ENCODE measurements at regions not wholly inside any gene's neighbourhood (a gene's known extent, or its start where the extent isn't known, plus 50 kb on each side); places are given as distances from the start of the nearest gene placed in this dataset.

DNA sequence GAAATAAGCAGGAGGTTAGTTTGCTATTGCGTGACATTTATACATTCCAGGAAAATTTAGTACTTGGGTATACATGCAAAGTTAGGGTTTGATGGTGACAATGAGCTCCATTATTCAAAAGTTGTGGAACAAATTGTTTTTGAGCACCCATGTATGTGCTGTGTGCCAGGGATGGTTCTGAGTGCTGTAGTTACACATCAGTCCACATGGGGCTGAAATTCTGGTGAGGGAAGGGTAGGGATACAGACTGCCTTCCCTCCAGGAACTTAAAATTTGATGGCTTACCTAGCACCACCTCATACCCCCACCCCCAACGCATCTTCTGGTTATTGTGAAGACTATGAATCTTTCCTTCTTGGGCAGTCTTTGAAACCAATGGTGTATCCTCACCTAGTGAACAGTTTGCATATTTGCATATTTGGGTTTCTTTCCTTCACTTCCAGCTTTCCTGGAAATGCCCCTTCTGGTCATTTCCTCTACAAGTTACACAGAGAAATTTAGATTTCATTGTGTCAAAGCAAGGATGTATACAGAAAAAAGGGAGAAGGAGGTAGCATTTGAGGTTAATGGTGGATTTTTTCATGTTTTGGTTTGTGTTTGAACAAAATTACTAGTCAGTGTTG lies 222.0 kb upstream of the IL12A start:
- H3K36me3 ChIP-seq (ENCODE audit: control insufficient read depth in 1 of 2, insufficient read depth in 2 of 2, low read length in 2 of 2), result no peaks in the 10 kb centered on the region; a peak in 1 of 4 replicates
- DNase-seq (ENCODE audit: low read depth, low spot score) (no peak), ATAC-seq (no peak)
- peaks cover 22 to 36% of the 10 kb centered on the region in 2 experiments for H3K4me1 ChIP-seq (ENCODE audit: control insufficient read depth in 1 of 2, insufficient read depth in 2 of 2, low read length in 2 of 2)
- ChIA-PET RAD21 (ENCODE audit: low non-redundant PET in 1 of 2, low total read pairs in 2 of 2, uncharacterized antibody in 2 of 2, unreplicated experiment in 2 of 2) (no interaction called here), POLR2A (no interaction called here), CTCF (interaction anchor here (1.0 to 1.8 kb wide), 3 partner anchors 15 to 28 kb away, joined by 3 to 5 read pairs (median 3); no protein-coding TSS in a partner anchor)
- H3K4me2 ChIP-seq (ENCODE audit: low read length), result peak overlapping the region; percentile 93
- H3K4me3 ChIP-seq (replicated peaks in 1 of 2; ENCODE audit: low read depth in 1 of 2, low read length in 2 of 2), result peak overlapping the region in 1 of 2 experiments; percentile 79; a peak in 1 of 4 replicates
- no peaks in the 10 kb centered on the region for H3K9me2 ChIP-seq (ENCODE audit: insufficient read depth)
- H4K20me1 ChIP-seq (ENCODE audit: insufficient read depth), result no peaks in the 10 kb centered on the region
- no peaks in the 10 kb centered on the region for H3K9me3 ChIP-seq (ENCODE audit: control insufficient read depth in 1 of 2, insufficient read depth in 1 of 2, low read depth in 1 of 2, low read length in 2 of 2)
- peak overlapping the region; percentile 85; the same call in 1 of the 2 replicates for H3K9ac ChIP-seq (ENCODE audit: low read length)
- H3K27ac ChIP-seq (ENCODE audit: low read depth, low read length), result no peak overlapping the region; the same call in 1 of the 2 replicates
- H2AFZ ChIP-seq (ENCODE audit: low read depth, low read length, poor library complexity, severe bottlenecking), result no peak overlapping the region
- H3K27me3 ChIP-seq (ENCODE audit: insufficient read depth, low read length), result no peaks in the 10 kb centered on the region
- BruUV-seq (replicated peaks), result no TSS peak
- no peak for TF ChIP-seq POLR2A (IDR thresholded peaks at IDR 0.05; ENCODE audit: borderline replicate concordance, extremely low read depth, insufficient read depth, insufficient read length)
- no peak for TF ChIP-seq RAD21 (IDR thresholded peaks at IDR 0.05; ENCODE audit: low read depth)
- TF ChIP-seq, protein P1, sequence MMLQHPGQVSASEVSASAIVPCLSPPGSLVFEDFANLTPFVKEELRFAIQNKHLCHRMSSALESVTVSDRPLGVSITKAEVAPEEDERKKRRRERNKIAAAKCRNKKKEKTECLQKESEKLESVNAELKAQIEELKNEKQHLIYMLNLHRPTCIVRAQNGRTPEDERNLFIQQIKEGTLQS (IDR thresholded peaks at IDR 0.05), result no peak
- TF ChIP-seq, protein P2, sequence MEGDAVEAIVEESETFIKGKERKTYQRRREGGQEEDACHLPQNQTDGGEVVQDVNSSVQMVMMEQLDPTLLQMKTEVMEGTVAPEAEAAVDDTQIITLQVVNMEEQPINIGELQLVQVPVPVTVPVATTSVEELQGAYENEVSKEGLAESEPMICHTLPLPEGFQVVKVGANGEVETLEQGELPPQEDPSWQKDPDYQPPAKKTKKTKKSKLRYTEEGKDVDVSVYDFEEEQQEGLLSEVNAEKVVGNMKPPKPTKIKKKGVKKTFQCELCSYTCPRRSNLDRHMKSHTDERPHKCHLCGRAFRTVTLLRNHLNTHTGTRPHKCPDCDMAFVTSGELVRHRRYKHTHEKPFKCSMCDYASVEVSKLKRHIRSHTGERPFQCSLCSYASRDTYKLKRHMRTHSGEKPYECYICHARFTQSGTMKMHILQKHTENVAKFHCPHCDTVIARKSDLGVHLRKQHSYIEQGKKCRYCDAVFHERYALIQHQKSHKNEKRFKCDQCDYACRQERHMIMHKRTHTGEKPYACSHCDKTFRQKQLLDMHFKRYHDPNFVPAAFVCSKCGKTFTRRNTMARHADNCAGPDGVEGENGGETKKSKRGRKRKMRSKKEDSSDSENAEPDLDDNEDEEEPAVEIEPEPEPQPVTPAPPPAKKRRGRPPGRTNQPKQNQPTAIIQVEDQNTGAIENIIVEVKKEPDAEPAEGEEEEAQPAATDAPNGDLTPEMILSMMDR (IDR thresholded peaks at IDR 0.05 in 2 of 3, conservative IDR thresholded peaks at IDR 0.05 in 1 of 3; ENCODE audit: borderline replicate concordance in 1 of 3, insufficient read depth in 1 of 3, low read depth in 2 of 3, low read length in 2 of 3), result peak in 2 of 3 experiments; percentile 49 to 57; a peak in 4 of 6 replicates
- TF ChIP-seq, protein P3, sequence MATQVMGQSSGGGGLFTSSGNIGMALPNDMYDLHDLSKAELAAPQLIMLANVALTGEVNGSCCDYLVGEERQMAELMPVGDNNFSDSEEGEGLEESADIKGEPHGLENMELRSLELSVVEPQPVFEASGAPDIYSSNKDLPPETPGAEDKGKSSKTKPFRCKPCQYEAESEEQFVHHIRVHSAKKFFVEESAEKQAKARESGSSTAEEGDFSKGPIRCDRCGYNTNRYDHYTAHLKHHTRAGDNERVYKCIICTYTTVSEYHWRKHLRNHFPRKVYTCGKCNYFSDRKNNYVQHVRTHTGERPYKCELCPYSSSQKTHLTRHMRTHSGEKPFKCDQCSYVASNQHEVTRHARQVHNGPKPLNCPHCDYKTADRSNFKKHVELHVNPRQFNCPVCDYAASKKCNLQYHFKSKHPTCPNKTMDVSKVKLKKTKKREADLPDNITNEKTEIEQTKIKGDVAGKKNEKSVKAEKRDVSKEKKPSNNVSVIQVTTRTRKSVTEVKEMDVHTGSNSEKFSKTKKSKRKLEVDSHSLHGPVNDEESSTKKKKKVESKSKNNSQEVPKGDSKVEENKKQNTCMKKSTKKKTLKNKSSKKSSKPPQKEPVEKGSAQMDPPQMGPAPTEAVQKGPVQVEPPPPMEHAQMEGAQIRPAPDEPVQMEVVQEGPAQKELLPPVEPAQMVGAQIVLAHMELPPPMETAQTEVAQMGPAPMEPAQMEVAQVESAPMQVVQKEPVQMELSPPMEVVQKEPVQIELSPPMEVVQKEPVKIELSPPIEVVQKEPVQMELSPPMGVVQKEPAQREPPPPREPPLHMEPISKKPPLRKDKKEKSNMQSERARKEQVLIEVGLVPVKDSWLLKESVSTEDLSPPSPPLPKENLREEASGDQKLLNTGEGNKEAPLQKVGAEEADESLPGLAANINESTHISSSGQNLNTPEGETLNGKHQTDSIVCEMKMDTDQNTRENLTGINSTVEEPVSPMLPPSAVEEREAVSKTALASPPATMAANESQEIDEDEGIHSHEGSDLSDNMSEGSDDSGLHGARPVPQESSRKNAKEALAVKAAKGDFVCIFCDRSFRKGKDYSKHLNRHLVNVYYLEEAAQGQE (IDR thresholded peaks at IDR 0.05; ENCODE audit: low read depth), result no peak
- TF ChIP-seq, protein P4, sequence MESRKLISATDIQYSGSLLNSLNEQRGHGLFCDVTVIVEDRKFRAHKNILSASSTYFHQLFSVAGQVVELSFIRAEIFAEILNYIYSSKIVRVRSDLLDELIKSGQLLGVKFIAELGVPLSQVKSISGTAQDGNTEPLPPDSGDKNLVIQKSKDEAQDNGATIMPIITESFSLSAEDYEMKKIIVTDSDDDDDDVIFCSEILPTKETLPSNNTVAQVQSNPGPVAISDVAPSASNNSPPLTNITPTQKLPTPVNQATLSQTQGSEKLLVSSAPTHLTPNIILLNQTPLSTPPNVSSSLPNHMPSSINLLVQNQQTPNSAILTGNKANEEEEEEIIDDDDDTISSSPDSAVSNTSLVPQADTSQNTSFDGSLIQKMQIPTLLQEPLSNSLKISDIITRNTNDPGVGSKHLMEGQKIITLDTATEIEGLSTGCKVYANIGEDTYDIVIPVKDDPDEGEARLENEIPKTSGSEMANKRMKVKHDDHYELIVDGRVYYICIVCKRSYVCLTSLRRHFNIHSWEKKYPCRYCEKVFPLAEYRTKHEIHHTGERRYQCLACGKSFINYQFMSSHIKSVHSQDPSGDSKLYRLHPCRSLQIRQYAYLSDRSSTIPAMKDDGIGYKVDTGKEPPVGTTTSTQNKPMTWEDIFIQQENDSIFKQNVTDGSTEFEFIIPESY (IDR thresholded peaks at IDR 0.05; ENCODE audit: extremely low read depth, insufficient replicate concordance, low read length), result no peak
- TF ChIP-seq ZFX (IDR thresholded peaks at IDR 0.05), result no peak
- intact Hi-C loops (cut with micrococcal nuclease), result no loop called here
- peaks cover 43% of the 10 kb centered on the region for H3K79me2 ChIP-seq (ENCODE audit: insufficient read depth, low read length)

All from HCT116 (cell line).